Naive B cell (primary cell): ENCODE measurements at regions not wholly inside any gene's neighbourhood (a gene's known extent, or its start where the extent isn't known, plus 50 kb on each side); places are given as distances from the start of the nearest gene placed in this dataset.

Experiments used
- ATAC-seq, 2 donors: fragments of 150-1000 bp; cut with Tn5 transposase; 2 replicates each; pipeline ENCODE4 v1.10.0; 2021; ENCODE audit warnings: low read depth in 2 of 2, mild to moderate bottlenecking in 2 of 2, moderate library complexity in 2 of 2
- DNase-seq: peaks from one replicate; pipeline ENCODE4 v3.0.0; 2022
- H3K27ac Mint-ChIP-seq, 6 donors: one replicate each; pipeline ENCODE4 v1.8.0; 2020 to 2022; ENCODE audit warnings: mild to moderate bottlenecking in 6 of 6, mixed read lengths in 6 of 6, moderate library complexity in 5 of 6, inconsistent platforms in 2 of 6
- H3K27me3 Mint-ChIP-seq, 3 donors: one replicate each; pipeline ENCODE4 v1.8.0; 2021 to 2022; ENCODE audit warnings: mixed read lengths in 3 of 3, mild to moderate bottlenecking in 1 of 3
- H3K36me3 Mint-ChIP-seq, 2 donors: one replicate each; pipeline ENCODE4 v1.8.0; 2020 to 2022; ENCODE audit warnings: mixed read lengths in 2 of 2, inconsistent platforms in 1 of 2, mild to moderate bottlenecking in 1 of 2
- H3K4me1 Mint-ChIP-seq, 3 donors: one replicate each; pipeline ENCODE4 v1.8.0; 2020 to 2022; ENCODE audit warnings: mixed read lengths in 3 of 3, inconsistent platforms in 1 of 3, mild to moderate bottlenecking in 1 of 3, moderate library complexity in 1 of 3
- H3K4me3 Mint-ChIP-seq, 8 donors: one replicate each; pipeline ENCODE4 v1.8.0; 2020 to 2022; ENCODE audit warnings: mild to moderate bottlenecking in 8 of 8, mixed read lengths in 8 of 8, moderate library complexity in 8 of 8, inconsistent platforms in 2 of 8
- H3K9me3 Mint-ChIP-seq, 7 donors: one replicate each; pipeline ENCODE4 v1.8.0; 2020 to 2022; ENCODE audit warnings: mixed read lengths in 7 of 7, mild to moderate bottlenecking in 5 of 7, inconsistent platforms in 2 of 7, moderate library complexity in 1 of 7

- Mint-ChIP-seq H3K9me3 (no peaks in the 10 kb centered on the region), H3K4me3 (no peak overlapping the region), H3K36me3 (no peaks in the 10 kb centered on the region), H3K4me1 (no peaks in the 10 kb centered on the region), H3K27ac (no peak overlapping the region), H3K27me3 (peaks cover 7 to 11% (median 11%) of the 10 kb centered on the region in 3 donors)
- ATAC-seq (no peak), DNase-seq (no peak)
Observed at GRCh38 chr10:47063858-47064257, 152.6 kb downstream of the PTPN20 start.

GRCh38 chr10:47065903-47066302 lies 154.7 kb downstream of the PTPN20 start:
- DNase-seq (no peak), ATAC-seq (no peak)
- Mint-ChIP-seq H3K27ac (no peak overlapping the region), H3K36me3 (no peaks in the 10 kb centered on the region), H3K27me3 (peaks cover 0 to 5% (median 0%) of the 10 kb centered on the region in 3 donors), H3K9me3 (no peaks in the 10 kb centered on the region), H3K4me1 (no peaks in the 10 kb centered on the region), H3K4me3 (no peak overlapping the region)

- Mint-ChIP-seq H3K36me3 (no peaks in the 10 kb centered on the region), H3K4me1 (no peaks in the 10 kb centered on the region), H3K4me3 (no peak overlapping the region), H3K27ac (no peak overlapping the region), H3K27me3 (peaks cover 5 to 11% (median 6%) of the 10 kb centered on the region in 3 donors), H3K9me3 (no peaks in the 10 kb centered on the region)
- no peak for DNase-seq
- no peak for ATAC-seq
Observed at GRCh38 chr10:47067949-47068940, 157.0 kb downstream of the PTPN20 start.

GRCh38 chr10:47070541-47070940 lies 159.3 kb downstream of the PTPN20 start:
- ATAC-seq = no peak
- Mint-ChIP-seq H3K4me1 (no peaks in the 10 kb centered on the region), H3K27ac (no peak overlapping the region), H3K9me3 (no peaks in the 10 kb centered on the region), H3K27me3 (peaks cover 16 to 20% (median 19%) of the 10 kb centered on the region in 3 donors), H3K4me3 (no peak overlapping the region), H3K36me3 (no peaks in the 10 kb centered on the region)
- DNase-seq = no peak

GRCh38 chr10:47071891-47072290 lies 160.7 kb downstream of the PTPN20 start:
- H3K4me1 Mint-ChIP-seq = no peaks in the 10 kb centered on the region
- H3K4me3 Mint-ChIP-seq = no peak overlapping the region
- peaks cover 16 to 29% (median 21%) of the 10 kb centered on the region in 3 donors for H3K27me3 Mint-ChIP-seq
- ATAC-seq = no peak
- no peak overlapping the region for H3K27ac Mint-ChIP-seq
- H3K9me3 Mint-ChIP-seq = no peaks in the 10 kb centered on the region
- DNase-seq = no peak
- H3K36me3 Mint-ChIP-seq = no peaks in the 10 kb centered on the region

- H3K27ac Mint-ChIP-seq = no peak overlapping the region
- no peaks in the 10 kb centered on the region for H3K36me3 Mint-ChIP-seq
- H3K4me3 Mint-ChIP-seq = no peak overlapping the region
- ATAC-seq = no peak
- H3K4me1 Mint-ChIP-seq = no peaks in the 10 kb centered on the region
- peaks cover 24 to 39% (median 27%) of the 10 kb centered on the region in 3 donors for H3K27me3 Mint-ChIP-seq
- peaks cover 0 to 7% (median 0%) of the 10 kb centered on the region in 7 donors for H3K9me3 Mint-ChIP-seq
- DNase-seq = no peak
Observed at GRCh38 chr10:47073967-47074366, 162.7 kb downstream of the PTPN20 start.

- H3K27me3 Mint-ChIP-seq = peaks cover 36 to 54% (median 36%) of the 10 kb centered on the region in 3 donors
- no peaks in the 10 kb centered on the region for H3K36me3 Mint-ChIP-seq
- H3K27ac Mint-ChIP-seq = no peak overlapping the region
- ATAC-seq (no peak), DNase-seq (no peak)
- H3K4me1 Mint-ChIP-seq = no peaks in the 10 kb centered on the region
- H3K9me3 Mint-ChIP-seq = peaks cover 0 to 7% (median 0%) of the 10 kb centered on the region in 7 donors
- H3K4me3 Mint-ChIP-seq = no peak overlapping the region
Observed at GRCh38 chr10:47076949-47077361, 165.7 kb downstream of the PTPN20 start.

- Mint-ChIP-seq H3K9me3 (peaks cover 0 to 7% (median 0%) of the 10 kb centered on the region in 7 donors), H3K27ac (no peak overlapping the region), H3K4me1 (no peaks in the 10 kb centered on the region), H3K36me3 (no peaks in the 10 kb centered on the region), H3K27me3 (peaks cover 33 to 50% (median 36%) of the 10 kb centered on the region in 3 donors), H3K4me3 (no peak overlapping the region)
- DNase-seq (no peak), ATAC-seq (no peak)
Observed at GRCh38 chr10:47077386-47077785, 166.2 kb downstream of the PTPN20 start.

- Mint-ChIP-seq H3K27ac (no peak overlapping the region), H3K4me1 (no peaks in the 10 kb centered on the region), H3K27me3 (peaks cover 31 to 45% (median 36%) of the 10 kb centered on the region in 3 donors), H3K9me3 (peaks cover 0 to 7% (median 0%) of the 10 kb centered on the region in 7 donors), H3K36me3 (no peaks in the 10 kb centered on the region), H3K4me3 (no peak overlapping the region)
- DNase-seq (no peak), ATAC-seq (no peak)
Observed at GRCh38 chr10:47077941-47078340, 166.7 kb downstream of the PTPN20 start.

- no peaks in the 10 kb centered on the region for H3K36me3 Mint-ChIP-seq
- DNase-seq (no peak), ATAC-seq (no peak)
- H3K27ac Mint-ChIP-seq = no peak overlapping the region
- H3K4me3 Mint-ChIP-seq = no peak overlapping the region
- peaks cover 0 to 7% (median 0%) of the 10 kb centered on the region in 7 donors for H3K9me3 Mint-ChIP-seq
- no peaks in the 10 kb centered on the region for H3K4me1 Mint-ChIP-seq
- H3K27me3 Mint-ChIP-seq = peaks cover 31 to 43% (median 36%) of the 10 kb centered on the region in 3 donors
Observed at GRCh38 chr10:47078393-47079203, 167.4 kb downstream of the PTPN20 start.

- DNase-seq = no peak
- no peak overlapping the region for H3K4me3 Mint-ChIP-seq
- no peak for ATAC-seq
- no peaks in the 10 kb centered on the region for H3K36me3 Mint-ChIP-seq
- H3K27me3 Mint-ChIP-seq = peaks cover 27 to 43% (median 37%) of the 10 kb centered on the region in 3 donors
- peaks cover 0 to 7% (median 0%) of the 10 kb centered on the region in 7 donors for H3K9me3 Mint-ChIP-seq
- no peaks in the 10 kb centered on the region for H3K4me1 Mint-ChIP-seq
- H3K27ac Mint-ChIP-seq = no peak overlapping the region
Observed at GRCh38 chr10:47079204-47079580, 168.0 kb downstream of the PTPN20 start.

GRCh38 chr10:47081264-47081663 lies 170.0 kb downstream of the PTPN20 start:
- peaks cover 0 to 7% (median 0%) of the 10 kb centered on the region in 7 donors for H3K9me3 Mint-ChIP-seq
- H3K4me1 Mint-ChIP-seq = no peaks in the 10 kb centered on the region
- no peak overlapping the region for H3K27ac Mint-ChIP-seq
- no peak for DNase-seq
- ATAC-seq = no peak
- H3K36me3 Mint-ChIP-seq = no peaks in the 10 kb centered on the region
- H3K4me3 Mint-ChIP-seq = no peak overlapping the region
- H3K27me3 Mint-ChIP-seq = peaks cover 16 to 30% (median 26%) of the 10 kb centered on the region in 3 donors

GRCh38 chr10:47082055-47082784 lies 171.0 kb downstream of the PTPN20 start:
- ATAC-seq (no peak), DNase-seq (no peak)
- Mint-ChIP-seq H3K36me3 (no peaks in the 10 kb centered on the region), H3K27ac (no peak overlapping the region), H3K4me1 (no peaks in the 10 kb centered on the region), H3K9me3 (peaks cover 0 to 7% (median 0%) of the 10 kb centered on the region in 7 donors), H3K27me3 (peaks cover 12 to 24% (median 22%) of the 10 kb centered on the region in 3 donors), H3K4me3 (no peak overlapping the region)
